Fibroblast of upper back skin (primary cell): ENCODE measurements at regions not wholly inside any gene's neighbourhood (a gene's known extent, or its start where the extent isn't known, plus 50 kb on each side); places are given as distances from the start of the nearest gene placed in this dataset.

Experiments
- DNase-seq: peaks from one replicate; pipeline ENCODE4 v3.0.0-alpha.2; 2013

DNA sequence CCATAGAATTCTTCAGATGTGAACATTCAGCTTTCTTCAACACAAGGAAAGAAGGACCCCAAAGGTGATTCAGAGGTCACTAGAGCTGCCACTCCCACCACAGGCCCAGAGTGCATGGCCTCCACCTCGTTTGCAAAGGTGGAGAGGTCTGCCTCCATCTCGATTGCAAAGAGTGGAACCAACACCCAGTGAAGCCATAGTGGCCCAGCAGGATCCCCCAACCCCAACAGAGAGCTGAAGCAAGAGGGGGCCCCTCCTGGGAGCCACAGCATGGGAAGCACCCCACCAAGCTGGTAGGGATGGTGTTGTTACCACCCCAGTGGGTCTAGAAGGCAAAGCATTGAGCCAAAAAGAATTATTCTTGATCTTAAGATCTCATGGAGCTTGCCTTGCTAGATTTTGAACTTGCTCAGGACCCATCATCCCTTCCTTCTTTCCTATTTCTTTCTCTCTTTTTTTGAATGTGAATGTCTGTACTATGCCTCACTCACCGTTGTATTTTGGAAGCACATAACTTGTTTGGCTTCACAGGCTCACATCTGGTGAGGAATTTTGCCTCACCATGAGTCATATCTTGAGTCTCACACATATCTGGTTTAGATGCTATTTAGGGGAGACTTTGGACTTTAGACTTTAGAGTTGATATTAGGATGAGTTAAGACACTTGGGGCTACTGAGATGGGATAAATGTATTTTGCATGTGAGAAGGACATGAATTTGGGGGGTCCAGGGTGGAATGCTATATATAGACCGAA, 119.2 kb downstream of the ANKRD60 start:
- DNase-seq = peak; percentile 88

GRCh38 chr20:58107533-58107932, 120.9 kb downstream of the ANKRD60 start:
- DNase-seq = no peak

DNA sequence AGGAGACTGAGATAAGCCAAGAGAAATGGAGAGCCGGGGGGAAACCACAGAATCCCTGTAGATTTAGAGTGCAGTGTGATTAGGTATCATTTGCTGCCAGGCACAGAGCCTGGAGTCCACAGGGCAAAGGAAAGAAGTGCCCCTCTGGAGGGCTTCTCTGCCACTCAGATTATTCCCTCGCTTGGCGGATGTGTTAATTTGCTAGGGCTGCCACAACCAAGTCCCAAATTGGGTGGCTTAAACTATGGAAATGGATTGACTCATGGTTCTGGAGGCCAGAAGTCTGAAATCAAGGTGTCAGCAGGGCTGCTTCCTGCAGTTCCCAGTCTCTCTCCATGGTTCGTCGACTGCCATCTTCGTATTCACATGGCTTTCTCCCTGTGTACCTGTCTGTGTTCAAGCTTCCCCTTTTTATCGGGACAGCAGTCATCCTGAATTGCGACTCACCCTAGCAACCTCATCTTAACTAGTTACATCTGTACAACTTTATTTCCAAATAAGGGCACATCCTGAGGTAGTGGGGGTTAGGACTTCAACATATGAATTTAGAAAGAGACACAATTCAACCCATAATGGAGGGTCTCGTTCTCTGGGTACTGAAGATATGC, 122.2 kb downstream of the ANKRD60 start:
- no peak for DNase-seq

DNA sequence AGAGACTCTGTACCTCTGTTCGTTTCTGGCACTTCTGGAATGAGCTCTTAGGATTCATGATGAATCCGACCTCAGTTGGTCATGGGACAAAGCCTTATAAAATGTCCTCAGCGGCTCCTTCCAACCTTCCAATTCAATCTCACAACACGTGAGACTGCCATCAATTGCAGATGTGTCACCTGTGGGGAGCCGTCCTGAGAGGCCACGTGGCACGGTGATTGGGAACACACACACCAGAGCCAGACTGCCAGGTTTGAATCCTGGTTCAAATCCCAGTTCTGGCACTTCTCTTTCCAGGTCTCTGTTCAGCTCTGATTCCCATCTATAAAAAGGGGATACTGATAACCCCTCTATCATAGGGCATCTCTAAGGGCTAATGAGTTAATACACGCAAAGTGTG, 124.5 kb downstream of the ANKRD60 start:
- DNase-seq = no peak

DNA sequence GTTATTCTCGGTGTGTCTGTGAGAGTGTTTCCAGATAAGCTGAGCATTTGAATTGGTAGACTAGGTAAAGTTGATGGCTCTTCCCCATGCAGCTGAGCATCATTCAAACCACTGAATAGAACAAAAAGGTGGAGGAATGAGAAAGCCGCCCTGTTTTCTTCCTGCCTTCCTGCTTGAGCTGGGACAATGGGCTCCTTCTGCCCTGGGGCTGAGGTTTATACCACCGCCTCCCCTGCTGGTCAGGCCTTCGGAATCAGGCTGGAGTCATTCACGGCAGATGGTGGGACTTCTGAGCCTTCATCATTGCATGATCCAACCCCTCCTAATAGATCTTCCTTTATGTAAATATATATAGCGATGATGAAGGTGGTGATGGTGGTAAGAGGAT, 124.9 kb downstream of the ANKRD60 start:
- no peak for DNase-seq

DNA sequence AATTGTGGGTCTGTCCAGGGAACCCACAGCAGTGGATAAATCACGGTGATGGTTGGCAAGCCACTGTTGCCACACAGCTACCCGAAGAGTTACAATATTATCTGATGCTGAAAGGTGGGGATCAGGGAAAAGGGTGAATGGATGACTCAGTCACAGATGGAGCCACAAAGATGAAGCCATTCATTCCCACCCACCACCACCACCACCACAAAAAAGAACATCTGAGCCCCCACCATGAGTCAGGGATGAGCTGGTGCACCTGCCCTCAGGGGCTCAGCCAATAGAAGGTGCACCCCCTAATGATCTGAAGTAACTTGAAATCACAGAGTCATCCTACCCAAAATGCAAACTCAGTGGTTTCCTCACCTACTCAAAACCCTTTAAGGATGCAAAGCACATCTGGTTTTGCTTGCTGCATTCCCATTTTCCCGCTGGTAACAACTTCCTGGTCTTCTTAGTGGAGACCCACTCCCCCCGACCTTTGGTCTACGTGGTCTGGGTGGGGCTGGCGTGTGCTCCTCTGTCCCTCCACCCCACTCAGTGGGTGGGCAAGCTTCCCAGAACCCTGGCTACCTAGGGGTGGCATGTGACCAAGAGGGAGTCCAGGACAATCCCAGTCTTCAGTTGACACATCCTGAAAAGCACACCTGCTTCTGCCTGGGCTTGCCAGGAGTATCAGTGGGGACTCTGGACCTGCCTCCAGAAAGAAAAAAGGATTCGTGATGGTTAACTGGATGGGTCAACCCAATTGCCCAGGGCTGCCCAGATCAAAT, 125.5 kb downstream of the ANKRD60 start:
- peak; percentile 47 for DNase-seq

GRCh38 chr20:58102261-58102660, 126.2 kb downstream of the ANKRD60 start:
- peak; percentile 7 for DNase-seq

DNA sequence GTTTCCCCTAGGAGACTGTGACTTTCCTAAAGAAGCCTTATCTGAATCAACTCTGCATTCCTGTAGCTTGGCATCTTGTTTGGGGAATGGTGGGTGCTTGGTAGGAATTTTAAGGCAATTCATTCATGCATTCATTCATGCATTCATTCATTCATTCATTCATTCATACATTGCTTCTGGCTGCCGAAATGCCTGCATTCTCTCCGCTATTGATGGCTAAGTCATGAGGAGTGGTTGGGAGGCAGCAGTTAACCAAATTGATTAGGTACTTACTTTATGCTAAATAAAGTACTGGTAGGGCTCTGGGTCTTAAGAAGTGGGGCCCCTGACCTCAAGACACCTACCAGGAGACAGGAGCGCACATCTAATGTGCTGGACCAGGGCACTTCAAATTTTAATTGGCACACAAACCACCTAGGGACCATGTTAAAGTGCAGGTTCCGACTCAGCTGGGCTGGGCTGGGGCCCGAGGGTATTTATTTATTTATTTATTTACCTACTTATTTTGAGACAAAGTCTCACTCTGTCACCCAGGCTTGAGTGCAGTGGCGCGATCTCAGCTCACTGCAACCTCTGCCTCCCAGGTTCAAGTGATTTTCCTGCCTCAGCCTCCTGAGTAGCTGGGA, 127.6 kb downstream of the ANKRD60 start:
- no peak for DNase-seq

- no peak for DNase-seq
Measured at GRCh38 chr20:58099956-58100730, 128.3 kb downstream of the ANKRD60 start.

- DNase-seq = no peak
Measured at GRCh38 chr20:58099291-58099935, 129.0 kb downstream of the ANKRD60 start.

DNA sequence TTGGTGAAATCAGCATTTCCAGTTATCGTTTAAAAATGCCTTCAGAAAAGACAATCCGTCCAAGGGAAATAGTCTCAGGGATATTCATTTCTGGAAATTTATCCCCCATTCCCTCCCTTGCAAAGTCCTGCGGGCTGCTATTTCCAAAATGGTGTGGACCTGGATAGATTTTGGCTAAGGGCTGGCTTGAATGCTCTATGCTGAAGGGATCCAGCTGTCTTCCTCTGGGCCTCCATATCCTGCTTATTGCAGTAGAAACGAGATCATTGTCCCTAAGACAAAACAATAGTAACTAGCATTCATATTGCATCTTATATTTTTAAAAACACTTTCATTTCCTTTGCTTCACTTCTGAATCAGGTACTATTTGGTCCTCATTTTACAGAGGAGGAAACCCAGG, 129.9 kb downstream of the ANKRD60 start:
- DNase-seq = no peak

- DNase-seq = no peak
Measured at GRCh38 chr20:58097943-58098342, 130.5 kb downstream of the ANKRD60 start.

DNA sequence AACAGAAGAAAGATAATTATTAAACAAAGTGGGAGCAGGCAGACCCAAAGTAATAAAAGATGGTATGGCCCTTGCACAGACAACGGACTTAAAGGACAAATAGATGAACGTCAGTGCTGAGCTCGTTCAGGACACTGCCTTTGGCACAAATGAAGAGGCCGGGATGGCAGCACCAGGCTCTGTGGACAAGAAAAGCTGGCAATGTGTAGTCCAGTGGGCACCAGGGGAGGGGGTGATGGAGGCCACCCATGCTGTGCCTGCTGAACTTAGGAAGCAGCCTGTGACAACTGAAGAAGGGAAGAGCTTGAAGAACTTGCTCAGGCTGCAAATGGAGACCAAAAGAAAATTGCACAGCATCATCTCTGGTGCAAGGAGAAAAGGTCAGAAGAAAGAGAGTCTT, 131.0 kb downstream of the ANKRD60 start:
- DNase-seq = no peak

- no peak for DNase-seq
Measured at GRCh38 chr20:58096880-58097423, 131.5 kb downstream of the ANKRD60 start.

- DNase-seq = no peak
Measured at GRCh38 chr20:58094698-58095097, 133.8 kb downstream of the ANKRD60 start.

DNA sequence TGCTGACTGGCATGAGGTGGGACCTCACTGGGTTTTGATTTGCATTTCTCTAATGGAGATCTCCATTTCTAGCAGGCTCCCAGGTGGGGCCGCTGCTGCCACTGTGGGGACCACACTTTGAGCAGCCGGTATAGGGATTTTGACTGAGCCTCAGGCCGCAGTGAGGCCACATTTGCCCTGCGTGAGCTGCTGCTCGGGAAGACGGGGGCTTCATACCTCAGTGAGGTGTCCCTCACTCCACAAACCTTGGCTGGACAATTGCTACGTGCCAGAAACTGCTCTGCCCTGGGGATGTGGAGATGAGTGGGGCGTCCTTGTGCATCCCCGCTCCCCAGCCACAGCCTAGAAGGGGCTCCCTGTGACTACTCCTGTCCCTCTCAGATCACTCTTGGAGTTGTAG, 134.3 kb downstream of the ANKRD60 start:
- no peak for DNase-seq

- DNase-seq = no peak
Measured at GRCh38 chr20:58092871-58093270, 135.6 kb downstream of the ANKRD60 start.

DNA sequence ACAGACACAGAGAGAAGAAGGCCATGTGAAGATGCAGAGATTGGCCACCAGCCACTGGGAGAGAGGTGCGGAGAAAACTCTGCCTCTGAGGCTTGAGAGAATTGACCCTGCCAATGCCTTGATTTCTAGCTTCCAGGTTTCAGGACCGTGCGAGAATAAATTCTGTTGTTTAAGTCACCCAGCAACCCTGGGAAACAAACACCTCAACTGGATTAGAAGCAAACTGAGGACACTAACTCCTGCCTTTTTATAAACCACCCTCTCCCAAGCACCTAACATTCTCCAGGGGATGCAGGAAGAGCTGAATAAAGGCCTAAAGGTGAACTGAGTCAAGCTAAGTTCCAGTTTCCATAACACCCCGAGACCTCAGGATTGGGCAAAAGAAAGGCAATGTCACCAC, 136.1 kb downstream of the ANKRD60 start:
- DNase-seq = no peak

DNA sequence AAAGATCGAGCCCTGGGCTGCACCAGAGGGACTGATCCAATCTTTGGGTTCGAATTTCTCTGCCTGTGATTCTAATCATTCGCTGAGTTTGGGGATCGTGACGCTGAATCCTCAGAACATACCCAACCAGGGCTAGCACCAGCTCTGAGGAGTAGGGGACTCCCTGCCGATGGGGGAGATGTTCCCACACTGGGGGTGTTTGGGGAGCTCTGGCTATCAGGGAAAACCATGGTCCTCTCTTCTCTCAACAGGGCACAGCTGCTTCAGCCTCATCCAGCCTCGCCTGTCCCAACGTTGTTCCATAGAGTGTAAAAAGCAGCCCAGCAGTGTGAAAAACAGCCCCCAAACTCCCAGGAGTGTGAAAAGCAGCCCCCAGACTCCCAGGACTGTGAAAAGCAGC, 136.6 kb downstream of the ANKRD60 start:
- DNase-seq = no peak

GRCh38 chr20:58090161-58090560, 138.3 kb downstream of the ANKRD60 start:
- DNase-seq = no peak

GRCh38 chr20:58088625-58089024, 139.8 kb downstream of the ANKRD60 start:
- DNase-seq = no peak

GRCh38 chr20:58088105-58088504, 140.3 kb downstream of the ANKRD60 start:
- DNase-seq = no peak
